ENCODE measurements at regions not wholly inside any gene's neighbourhood (a gene's known extent, or its start where the extent isn't known, plus 50 kb on each side); places are given as distances from the start of the nearest gene placed in this dataset.
A peak's percentile ranks its signal among the peaks of the same experiment; 100 is the strongest.
"Not testable (repeated sequence)": the region's sequence is repeated elsewhere in the genome, so short reads cannot be mapped to it uniquely, and the experiment has no call there.

DNA sequence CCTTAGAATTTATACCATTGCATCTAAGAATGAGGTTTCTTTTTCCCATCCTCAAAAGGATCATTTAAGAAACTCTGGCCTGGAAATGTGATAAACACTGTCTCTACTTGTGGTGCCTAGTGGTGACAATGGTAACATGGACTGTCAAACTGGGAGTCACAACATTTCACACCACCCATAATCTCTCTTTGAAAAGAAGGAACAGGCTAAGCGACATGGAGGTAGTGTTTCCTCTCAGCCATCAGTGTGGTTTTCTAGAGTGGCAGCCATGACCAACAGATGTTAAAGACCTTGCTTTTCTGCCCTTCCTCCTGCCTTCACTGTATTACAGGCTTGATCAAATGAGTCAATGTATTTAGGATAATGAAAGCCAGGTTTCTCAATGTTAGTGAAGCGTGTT lies 283.1 kb upstream of the STAC start:
- DNase-seq: no peak

DNA sequence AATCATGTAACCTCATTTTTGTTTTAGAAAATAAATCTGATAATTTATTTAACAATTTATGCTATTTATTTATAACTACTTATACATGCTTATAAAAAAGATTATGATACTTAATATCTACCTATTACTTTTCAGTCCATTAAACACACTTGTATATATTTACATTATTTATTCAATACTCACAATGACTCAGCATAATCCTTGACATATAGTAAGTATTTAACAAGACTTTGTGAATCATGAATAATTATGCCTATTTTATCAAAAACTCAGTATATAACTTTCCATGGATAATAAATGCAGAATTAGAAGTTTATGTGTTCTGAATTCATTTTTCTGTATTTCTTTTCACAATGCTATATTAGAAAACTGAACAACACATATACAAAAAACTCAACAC lies 266.0 kb upstream of the STAC start:
- no peak for DNase-seq

GRCh38 chr3:36124118-36124796 lies 256.0 kb upstream of the STAC start:
- DNase-seq: peak; percentile 16

DNA sequence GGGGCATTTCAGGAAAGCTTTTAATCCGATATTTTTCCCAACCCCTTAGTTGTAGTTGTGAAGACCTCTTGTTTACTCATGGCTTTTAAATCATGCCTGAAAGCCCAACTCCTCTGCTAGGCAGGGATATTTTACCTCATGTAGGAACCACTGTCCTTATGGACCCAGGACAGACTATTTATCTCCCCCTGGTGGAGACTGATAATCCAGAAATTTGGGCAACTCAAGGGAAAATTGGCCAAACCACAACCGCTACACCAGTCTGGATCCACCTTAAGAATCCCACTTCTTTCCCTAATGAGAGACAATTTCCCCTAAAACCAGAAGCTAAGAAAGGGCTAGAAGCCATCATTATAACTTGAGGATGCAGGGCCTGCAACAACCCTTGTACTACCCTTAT lies 248.1 kb upstream of the STAC start:
- no peak for DNase-seq

GRCh38 chr3:36135863-36136262 lies 244.4 kb upstream of the STAC start:
- peak; percentile 86 for DNase-seq

DNA sequence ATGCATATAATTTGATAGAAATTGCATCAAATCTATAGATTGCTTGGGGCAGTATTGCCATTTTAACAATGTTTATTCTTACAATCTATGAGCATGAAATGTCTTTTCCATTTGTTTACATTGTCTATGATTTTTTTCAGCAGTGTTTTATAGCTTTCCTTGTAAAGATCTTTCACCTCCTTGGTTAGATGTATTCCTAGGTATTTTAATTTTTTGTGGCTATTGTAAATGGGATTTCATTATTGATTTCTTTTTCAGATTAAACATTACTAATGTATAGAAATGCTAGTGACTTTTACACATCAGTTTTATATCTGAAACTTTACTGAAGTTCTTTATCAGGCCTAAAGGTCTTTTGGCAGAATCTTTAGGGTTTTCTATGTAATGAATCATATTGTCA lies 237.6 kb upstream of the STAC start:
- DNase-seq: no peak

DNA sequence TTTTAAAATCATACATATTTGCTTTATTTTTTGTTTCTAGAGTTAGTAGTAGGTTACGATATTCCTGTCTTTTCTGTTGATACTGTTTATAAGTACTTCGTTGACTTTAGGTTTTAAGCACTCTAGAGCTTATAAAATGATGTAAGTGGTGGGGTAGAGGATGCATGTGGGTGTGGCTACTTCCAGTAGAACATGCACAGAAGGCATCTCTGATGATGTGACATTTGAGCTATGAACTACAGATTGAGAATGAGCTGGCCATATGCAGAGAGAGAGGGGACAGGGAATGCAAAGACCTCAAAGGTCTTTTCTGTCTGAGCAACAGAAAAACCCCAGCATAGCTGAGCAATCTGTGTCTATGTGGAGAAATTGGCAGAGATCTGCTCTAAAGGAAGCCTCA lies 233.9 kb upstream of the STAC start:
- no peak for DNase-seq

DNA sequence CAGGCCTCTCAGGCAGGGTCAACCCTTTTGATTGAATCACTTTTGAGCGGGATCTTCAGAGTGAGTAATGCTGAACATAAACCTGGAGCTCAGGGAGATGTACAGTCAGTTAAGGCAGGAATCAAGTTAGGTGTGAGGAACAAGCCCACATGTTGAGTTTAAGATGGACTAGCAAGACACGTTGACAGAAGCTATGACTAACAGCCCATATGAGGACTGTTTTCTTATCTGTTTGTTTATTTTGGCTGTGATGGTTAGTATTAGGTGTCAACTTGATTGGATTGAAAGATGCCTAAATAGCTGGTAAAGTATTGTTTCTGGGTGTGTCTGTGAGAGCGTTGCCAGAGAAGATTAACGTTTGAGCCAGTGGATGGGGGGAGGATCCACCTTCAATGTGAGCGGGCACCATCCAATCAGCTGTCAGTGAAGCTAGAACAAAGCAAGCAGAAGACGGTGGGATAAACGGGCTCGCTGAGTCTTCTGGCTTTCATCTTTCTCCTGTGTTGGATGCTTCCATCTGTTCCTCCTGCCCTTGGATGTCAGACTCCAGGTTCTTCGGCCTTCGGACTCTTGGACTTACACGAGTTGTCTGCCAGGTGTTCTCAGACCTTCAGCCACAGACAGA lies 232.3 kb upstream of the STAC start:
- no peak for DNase-seq

DNA sequence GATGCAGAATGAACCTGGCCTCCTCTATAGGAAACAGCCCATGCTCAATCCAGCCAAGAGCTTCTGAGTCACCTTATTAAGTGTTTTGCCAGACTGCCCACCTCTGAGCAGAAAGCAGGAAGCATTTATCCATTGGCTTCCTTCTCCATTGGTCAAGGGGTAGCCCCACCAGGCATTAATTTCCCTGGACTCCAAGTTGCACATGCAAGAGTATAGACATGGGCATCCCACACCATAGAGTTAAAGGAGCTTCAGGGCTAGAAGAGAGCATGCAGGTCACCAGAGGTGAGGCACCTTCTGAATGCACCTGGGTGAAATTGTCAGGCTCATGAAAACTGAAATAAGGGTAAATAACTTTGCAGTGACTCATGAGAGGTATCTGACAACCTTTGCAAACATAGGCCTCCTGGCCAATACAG lies 230.8 kb upstream of the STAC start:
- no peak for DNase-seq

DNA sequence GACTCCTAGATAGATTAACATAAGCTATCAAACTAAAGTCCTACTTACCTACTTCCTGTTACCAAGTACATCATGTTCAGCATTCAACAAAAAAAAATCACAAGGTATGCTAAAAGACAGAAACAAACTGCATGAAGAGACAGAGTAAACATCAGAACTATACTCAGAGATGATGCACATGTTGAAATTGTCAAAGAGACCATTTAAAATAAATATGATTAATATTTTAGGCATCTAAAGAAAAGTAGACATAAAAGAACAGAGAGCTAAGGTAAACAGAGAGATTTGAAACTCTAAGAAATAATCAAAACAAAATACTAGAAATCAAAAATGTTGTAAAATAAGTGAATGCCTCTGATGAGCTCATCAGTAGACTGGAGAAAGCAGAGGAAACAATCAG lies 224.8 kb upstream of the STAC start:
- DNase-seq: no peak

DNA sequence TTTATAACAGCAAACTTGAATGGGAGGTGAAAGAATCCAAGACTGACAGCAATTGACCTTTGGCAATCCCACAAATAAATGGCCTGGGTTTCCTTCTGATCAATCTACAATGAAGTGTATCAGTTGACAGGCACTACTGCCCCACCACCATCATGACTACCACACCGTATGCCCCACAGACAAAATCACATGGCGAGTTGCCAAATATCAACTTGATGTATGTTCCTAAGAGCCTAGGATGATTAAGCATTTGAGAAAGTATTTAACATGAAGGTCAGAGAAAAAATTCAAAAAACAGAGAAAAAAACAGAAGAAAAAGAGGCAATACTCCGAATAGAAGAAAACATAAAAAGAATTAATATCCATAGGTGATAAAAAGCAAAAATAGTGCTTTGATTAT lies 215.9 kb upstream of the STAC start:
- DNase-seq: no peak

DNA sequence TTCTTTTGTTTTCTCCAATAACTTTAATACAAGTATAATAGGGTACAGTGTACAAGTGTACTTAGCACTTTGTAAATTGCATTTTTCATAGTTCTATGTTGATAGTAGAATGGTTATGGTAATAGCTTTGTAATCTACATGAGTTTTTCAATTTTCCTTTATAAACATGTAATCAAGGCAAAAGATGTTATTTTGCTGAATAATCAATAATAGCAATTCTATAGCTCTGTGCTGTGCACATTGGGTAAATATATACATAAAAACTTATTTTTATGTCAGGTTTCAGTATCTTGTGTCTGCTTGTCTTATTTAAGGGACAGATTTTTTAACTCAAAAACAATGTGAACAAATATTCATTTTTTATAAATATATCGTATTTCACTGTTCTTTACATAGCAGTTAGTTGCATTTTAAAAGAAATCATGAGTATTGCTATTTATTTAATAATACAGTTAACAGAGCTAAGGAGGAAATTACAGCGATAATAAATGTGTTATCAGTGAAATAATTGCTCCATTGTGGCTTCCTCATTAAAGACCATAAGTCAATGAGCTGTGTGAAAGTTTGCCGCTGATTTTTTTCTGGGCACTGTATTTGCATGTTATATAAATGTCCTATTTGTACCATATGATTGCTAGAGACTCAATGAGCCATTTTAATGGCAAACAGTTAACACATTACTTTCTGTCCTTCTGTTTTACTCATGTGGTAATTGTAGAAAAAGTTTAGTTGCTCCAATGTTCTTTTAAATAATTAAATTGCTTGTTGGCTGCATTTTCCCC lies 214.6 kb upstream of the STAC start:
- no peak for DNase-seq

DNA sequence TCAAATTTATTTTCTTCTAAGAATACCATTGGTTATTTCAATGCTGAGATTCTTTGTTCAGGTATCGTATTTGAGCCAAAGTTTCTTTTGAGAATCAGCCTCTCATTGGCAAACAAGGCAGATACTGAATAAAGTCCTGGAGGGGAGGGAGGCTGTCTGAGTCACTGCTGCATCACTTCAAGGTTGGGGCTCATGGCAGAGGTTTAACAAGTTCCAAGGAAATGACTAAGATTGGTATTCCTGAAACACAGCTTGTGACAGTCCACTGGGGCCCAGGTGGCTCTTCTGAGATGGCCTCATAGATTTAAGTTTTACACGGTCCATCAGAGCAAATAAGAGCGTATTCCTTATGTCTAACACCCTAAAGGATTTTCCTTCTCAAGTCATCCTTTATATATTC lies 213.8 kb upstream of the STAC start:
- DNase-seq: no peak

DNA sequence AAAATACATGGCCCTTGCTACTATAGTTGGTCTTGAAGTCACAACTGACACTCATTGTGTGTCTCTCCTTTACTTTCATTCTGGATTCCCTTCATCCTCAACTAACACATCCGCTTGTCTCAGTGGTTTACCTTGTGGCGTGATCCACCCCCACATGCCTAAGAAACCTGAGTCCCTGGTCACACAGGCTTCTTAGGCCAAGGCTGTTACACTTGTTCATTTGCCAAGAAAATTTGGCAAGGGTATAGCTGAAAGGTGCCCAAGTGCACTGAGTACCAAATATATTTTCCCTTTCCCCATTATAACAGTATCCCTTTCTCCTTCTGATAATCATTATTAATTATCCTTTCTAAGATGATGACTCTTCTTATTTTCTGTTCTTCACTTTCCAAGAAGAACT lies 207.6 kb upstream of the STAC start:
- no peak for DNase-seq

DNA sequence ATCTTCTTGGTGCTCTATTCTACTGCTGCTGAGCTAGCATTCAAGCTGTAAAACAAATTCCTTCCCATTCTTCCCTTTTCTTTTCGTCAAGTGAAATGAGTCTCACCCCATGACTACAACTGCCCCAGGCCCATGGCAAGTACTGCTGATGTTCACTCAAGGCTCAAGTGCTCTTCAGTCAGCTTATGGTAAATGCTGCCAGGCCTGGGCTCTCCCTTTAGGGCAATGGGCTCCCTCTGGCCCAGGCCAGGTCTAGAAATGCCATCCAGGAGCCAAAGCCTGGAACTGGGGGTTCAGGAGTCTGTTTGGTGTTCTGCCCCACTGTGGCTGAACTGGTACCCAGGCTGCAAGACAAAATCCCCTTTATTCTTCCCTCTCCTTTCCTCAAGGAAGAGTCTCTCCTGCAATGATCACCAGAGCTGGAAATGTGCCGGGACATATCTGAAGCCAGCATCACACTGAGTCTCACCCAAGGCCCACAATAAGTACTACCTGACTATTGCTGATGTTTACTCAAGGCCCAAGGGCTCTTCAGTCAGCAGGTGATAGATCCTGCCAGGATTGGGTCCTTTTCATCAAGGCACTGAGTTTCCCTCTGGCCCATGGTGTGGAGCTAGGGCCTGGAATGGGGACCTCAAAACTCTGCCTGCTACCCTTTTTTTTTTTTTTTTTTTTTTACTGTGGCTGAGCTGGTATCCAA lies 205.0 kb upstream of the STAC start:
- DNase-seq: no peak

DNA sequence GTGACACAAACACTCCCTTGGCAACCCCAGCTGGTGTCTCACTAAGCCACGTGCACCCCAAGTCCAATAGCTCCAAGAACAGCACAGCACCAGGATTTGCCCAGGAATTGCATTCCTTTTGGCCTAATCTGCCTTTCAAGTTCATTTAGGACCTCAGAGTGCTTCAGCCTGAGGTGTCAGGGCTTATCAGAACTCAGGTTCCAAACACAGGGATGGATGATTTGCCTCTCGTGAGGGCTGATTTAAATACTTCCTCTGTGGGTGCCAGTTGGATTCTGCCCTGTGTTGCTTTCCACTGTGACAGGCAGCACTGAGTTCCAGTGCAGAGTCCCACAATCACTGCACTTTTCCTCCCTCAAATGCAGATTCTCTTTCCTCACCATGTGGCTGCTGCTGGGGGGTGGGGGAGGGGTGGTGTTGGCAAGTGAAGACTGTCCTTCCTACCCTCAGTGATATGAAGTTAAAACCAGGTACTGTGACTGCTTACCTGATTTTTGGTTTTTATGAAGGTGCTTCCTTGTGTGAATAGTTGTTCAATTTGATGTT lies 204.3 kb upstream of the STAC start:
- no peak for DNase-seq

GRCh38 chr3:36178018-36178417 lies 202.3 kb upstream of the STAC start:
- DNase-seq: no peak

- DNase-seq: no peak
These were observed 198.3 kb upstream of the STAC start for GRCh38 chr3:36182024-36182423.

DNA sequence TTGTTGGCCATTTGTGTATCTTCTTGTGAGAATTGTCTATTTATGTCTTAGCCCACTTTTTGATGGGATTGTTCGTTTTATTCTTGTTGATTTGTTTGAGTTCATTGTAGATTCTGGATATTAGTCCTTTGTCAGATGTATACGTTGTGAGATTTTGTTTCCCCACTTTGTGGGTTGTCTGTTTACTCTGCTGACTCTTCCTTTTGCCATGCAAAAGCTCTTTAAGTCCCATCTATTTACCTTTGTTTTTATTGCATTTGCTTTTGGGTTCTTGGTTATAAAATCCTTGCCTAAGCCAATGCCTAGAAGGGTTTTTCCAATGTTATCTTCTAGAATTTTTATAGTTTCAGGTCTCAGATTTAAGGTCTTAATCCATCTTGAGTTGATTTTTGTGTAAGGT lies 193.1 kb upstream of the STAC start:
- DNase-seq: not testable (repeated sequence)

DNA sequence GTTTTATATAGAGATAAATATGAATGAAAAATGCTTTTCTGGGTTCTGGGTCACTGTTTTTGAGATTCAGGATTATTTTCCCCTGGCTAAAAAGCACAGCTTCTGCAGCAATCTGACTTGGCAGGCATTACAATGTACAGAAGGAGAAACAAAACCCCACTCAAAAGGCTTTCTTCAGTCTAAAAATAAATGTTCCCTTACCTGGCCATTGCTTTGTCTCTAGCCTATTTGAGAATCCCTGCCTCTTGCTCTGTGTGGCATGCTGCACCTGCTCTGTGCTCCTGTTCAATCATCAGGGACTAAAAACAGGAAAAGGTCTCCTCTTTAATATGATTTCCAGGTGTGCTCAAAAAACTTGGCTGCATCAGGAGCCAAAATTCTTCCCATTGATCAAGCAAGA lies 187.4 kb upstream of the STAC start:
- DNase-seq: no peak

- no peak for DNase-seq
These were observed 186.9 kb upstream of the STAC start for GRCh38 chr3:36193448-36193847.

DNA sequence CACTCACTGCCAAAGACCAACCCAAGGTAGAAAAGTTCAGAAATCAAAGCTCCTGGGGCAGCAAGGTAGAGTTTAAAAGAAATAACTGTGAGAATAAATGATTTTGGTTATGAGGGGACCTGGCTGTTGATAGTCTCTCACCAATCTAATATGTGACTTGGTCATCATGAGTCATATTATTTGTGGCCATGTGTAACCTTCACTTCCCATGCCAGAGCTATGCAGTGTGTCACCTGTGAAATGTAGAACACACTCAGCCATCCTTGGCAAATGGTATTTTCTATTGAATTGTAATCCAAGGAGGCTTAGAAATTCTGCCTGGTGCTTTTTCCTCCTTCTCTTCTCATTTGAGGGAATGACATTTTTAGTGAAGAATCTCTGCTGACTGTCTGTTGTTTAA lies 184.2 kb upstream of the STAC start:
- no peak for DNase-seq

DNA sequence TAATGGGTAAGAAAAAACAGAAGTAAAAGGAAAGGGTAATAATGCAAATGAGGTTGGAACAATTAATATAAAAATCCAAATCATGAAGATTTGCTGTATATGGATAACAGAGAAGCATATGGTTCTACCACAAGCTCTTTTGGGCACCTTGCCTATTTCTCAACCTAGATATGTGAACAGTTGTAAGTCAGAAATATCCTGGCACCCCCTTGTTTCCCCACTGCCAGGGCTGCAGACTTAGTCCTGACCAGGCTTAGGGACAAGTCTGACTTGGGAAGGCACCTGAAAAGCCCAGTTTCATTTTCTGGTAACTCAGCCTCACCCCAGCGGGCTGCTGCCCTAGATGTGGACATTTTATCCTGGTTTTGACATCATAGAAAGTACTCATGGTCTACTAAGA lies 183.2 kb upstream of the STAC start:
- DNase-seq: no peak

Measured in NCI-H524 treated with DMSO at 0.1 percent for 48 hours (cell line).